ENCODE measurements at regions not wholly inside any gene's neighbourhood (a gene's known extent, or its start where the extent isn't known, plus 50 kb on each side); places are given as distances from the start of the nearest gene placed in this dataset.
"Not testable (repeated sequence)": the region's sequence is repeated elsewhere in the genome, so short reads cannot be mapped to it uniquely, and the experiment has no call there.

DNA sequence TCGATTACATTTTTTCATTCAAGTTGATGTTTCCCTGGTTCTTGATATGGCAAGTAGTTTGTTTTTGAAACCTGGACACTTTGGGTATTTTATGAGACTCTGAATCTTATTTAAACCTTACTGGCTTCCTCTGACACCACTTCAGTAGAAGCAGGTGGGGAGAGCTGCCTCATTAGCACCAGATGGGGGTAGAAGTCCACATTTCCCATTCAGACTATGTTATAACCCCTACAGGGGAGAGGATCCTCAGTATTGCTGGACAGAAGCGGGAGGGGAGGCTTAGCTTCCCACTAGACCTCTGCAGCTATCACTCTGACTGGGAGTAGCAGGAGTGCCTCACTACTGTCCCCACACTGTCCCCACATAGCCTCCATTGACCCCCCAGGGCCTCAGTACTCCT, 145.3 kb upstream of the SLC35G4 start (continued):
- TF ChIP-seq, protein P1, sequence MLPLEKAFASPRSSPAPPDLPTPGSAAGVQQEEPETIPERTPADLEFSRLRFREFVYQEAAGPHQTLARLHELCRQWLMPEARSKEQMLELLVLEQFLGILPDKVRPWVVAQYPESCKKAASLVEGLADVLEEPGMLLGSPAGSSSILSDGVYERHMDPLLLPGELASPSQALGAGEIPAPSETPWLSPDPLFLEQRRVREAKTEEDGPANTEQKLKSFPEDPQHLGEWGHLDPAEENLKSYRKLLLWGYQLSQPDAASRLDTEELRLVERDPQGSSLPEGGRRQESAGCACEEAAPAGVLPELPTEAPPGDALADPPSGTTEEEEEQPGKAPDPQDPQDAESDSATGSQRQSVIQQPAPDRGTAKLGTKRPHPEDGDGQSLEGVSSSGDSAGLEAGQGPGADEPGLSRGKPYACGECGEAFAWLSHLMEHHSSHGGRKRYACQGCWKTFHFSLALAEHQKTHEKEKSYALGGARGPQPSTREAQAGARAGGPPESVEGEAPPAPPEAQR (tag by site-specific recombination; IDR thresholded peaks at IDR 0.05), result no peak
- no peak for TF ChIP-seq ZNF571 (tag by site-specific recombination; IDR thresholded peaks at IDR 0.05)
- TF ChIP-seq TCF7L2 (IDR thresholded peaks at IDR 0.05; ENCODE audit: borderline replicate concordance, low read depth, low read length), result no peak
- TF ChIP-seq ZNF157 (tag by site-specific recombination; IDR thresholded peaks at IDR 0.05), result no peak
- no peak for TF ChIP-seq ZNF596 (tag by site-specific recombination; IDR thresholded peaks at IDR 0.05)
- TF ChIP-seq SCRT2 (tag by site-specific recombination; IDR thresholded peaks at IDR 0.05), result no peak

DNA sequence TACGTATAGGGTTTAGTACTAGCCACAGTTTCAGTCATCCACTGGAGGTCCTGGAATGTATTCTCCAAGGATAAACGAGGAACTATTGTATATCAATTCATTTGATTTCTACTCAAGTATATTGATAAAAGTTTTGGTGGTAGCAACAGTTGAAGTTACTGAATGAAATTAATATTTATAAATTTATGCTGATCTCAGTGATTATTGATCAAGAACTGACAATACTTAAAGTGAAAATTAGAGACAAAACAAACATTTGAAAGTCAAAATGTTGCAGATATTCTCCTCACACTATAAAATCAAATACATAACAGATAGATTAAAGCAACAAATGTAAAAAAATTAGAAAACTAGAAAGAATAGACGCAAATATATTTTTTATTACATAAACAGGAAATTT, 150.9 kb upstream of the SLC35G4 start:
- H3K27ac ChIP-seq (ENCODE audit: extremely low read depth, low read depth, low read length), result no peak overlapping the region
- H3K9me3 ChIP-seq (ENCODE audit: control insufficient read depth, insufficient read depth, low read depth, low read length), result no peaks in the 10 kb centered on the region
- H3K36me3 ChIP-seq (ENCODE audit: control insufficient read depth in 2 of 2, insufficient read depth in 1 of 2, low read length in 2 of 2), result no peaks in the 10 kb centered on the region
- TF ChIP-seq ZFP3 (tag by site-specific recombination; IDR thresholded peaks at IDR 0.05; ENCODE audit: low read depth), result no peak
- no peak for TF ChIP-seq KLF16 (tag by site-specific recombination; IDR thresholded peaks at IDR 0.05)
- no peak for TF ChIP-seq ZNF548 (tag by site-specific recombination; IDR thresholded peaks at IDR 0.05)
- TF ChIP-seq ZNF114 (tag by site-specific recombination; IDR thresholded peaks at IDR 0.05), result no peak
- TF ChIP-seq, protein P2, sequence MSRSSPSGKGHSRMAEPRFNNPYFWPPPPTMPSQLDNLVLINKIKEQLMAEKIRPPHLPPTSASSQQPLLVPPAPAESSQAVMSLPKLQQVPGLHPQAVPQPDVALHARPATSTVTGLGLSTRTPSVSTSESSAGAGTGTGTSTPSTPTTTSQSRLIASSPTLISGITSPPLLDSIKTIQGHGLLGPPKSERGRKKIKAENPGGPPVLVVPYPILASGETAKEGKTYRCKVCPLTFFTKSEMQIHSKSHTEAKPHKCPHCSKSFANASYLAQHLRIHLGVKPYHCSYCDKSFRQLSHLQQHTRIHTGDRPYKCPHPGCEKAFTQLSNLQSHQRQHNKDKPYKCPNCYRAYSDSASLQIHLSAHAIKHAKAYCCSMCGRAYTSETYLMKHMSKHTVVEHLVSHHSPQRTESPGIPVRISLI (tag by site-specific recombination; IDR thresholded peaks at IDR 0.05), result no peak
- TF ChIP-seq ZNF561 (tag by site-specific recombination; IDR thresholded peaks at IDR 0.05; ENCODE audit: borderline replicate concordance), result no peak
- TF ChIP-seq GLI2 (tag by site-specific recombination; IDR thresholded peaks at IDR 0.05; ENCODE audit: borderline replicate concordance, low read depth), result no peak
- no peak for TF ChIP-seq HOXA7 (CRISPR knock-in tag; IDR thresholded peaks at IDR 0.05; ENCODE audit: borderline replicate concordance)
- TF ChIP-seq YY1 (tag by site-specific recombination; IDR thresholded peaks at IDR 0.05), result no peak
- TF ChIP-seq REPIN1 (tag by site-specific recombination; IDR thresholded peaks at IDR 0.05; ENCODE audit: low read depth), result no peak
- no peak for TF ChIP-seq ZNF654 (tag by site-specific recombination; IDR thresholded peaks at IDR 0.05; ENCODE audit: low read depth)
- no peak for TF ChIP-seq ZNF701 (tag by site-specific recombination; IDR thresholded peaks at IDR 0.05)
- TF ChIP-seq, protein P3, sequence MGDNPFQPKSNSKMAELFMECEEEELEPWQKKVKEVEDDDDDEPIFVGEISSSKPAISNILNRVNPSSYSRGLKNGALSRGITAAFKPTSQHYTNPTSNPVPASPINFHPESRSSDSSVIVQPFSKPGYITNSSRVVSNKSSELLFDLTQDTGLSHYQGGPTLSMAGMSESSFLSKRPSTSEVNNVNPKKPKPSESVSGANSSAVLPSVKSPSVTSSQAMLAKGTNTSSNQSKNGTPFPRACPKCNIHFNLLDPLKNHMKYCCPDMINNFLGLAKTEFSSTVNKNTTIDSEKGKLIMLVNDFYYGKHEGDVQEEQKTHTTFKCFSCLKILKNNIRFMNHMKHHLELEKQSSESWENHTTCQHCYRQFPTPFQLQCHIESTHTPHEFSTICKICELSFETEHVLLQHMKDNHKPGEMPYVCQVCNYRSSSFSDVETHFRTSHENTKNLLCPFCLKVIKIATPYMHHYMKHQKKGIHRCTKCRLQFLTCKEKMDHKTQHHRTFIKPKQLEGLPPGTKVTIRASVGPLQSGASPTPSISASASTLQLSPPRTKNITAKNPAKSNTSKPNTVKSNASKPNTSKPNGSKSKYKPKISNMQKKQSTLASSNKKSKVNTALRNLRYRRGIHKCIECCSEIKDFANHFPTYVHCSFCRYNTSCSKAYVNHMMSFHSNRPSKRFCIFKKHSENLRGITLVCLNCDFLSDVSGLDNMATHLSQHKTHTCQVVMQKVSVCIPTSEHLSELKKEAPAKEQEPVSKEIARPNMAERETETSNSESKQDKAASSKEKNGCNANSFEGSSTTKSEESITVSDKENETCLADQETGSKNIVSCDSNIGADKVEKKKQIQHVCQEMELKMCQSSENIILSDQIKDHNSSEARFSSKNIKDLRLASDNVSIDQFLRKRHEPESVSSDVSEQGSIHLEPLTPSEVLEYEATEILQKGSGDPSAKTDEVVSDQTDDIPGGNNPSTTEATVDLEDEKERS (tag by site-specific recombination; IDR thresholded peaks at IDR 0.05), result no peak
- no peak for TF ChIP-seq ZNF302 (tag by site-specific recombination; IDR thresholded peaks at IDR 0.05; ENCODE audit: low read depth)
- TF ChIP-seq OVOL3 (tag by site-specific recombination; IDR thresholded peaks at IDR 0.05), result no peak
- TF ChIP-seq, protein P4, sequence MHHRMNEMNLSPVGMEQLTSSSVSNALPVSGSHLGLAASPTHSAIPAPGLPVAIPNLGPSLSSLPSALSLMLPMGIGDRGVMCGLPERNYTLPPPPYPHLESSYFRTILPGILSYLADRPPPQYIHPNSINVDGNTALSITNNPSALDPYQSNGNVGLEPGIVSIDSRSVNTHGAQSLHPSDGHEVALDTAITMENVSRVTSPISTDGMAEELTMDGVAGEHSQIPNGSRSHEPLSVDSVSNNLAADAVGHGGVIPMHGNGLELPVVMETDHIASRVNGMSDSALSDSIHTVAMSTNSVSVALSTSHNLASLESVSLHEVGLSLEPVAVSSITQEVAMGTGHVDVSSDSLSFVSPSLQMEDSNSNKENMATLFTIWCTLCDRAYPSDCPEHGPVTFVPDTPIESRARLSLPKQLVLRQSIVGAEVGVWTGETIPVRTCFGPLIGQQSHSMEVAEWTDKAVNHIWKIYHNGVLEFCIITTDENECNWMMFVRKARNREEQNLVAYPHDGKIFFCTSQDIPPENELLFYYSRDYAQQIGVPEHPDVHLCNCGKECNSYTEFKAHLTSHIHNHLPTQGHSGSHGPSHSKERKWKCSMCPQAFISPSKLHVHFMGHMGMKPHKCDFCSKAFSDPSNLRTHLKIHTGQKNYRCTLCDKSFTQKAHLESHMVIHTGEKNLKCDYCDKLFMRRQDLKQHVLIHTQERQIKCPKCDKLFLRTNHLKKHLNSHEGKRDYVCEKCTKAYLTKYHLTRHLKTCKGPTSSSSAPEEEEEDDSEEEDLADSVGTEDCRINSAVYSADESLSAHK (tag by site-specific recombination; IDR thresholded peaks at IDR 0.05), result no peak
- no peak for TF ChIP-seq ZNF473 (tag by site-specific recombination; IDR thresholded peaks at IDR 0.05)
- TF ChIP-seq, protein P5, sequence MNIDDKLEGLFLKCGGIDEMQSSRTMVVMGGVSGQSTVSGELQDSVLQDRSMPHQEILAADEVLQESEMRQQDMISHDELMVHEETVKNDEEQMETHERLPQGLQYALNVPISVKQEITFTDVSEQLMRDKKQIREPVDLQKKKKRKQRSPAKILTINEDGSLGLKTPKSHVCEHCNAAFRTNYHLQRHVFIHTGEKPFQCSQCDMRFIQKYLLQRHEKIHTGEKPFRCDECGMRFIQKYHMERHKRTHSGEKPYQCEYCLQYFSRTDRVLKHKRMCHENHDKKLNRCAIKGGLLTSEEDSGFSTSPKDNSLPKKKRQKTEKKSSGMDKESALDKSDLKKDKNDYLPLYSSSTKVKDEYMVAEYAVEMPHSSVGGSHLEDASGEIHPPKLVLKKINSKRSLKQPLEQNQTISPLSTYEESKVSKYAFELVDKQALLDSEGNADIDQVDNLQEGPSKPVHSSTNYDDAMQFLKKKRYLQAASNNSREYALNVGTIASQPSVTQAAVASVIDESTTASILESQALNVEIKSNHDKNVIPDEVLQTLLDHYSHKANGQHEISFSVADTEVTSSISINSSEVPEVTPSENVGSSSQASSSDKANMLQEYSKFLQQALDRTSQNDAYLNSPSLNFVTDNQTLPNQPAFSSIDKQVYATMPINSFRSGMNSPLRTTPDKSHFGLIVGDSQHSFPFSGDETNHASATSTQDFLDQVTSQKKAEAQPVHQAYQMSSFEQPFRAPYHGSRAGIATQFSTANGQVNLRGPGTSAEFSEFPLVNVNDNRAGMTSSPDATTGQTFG (tag by site-specific recombination; IDR thresholded peaks at IDR 0.05; ENCODE audit: borderline replicate concordance), result no peak
- no peaks in the 10 kb centered on the region for H3K4me1 ChIP-seq (ENCODE audit: control insufficient read depth, insufficient read depth, low read length)
- POLR2A ChIA-PET, result no interaction called here
- CTCF ChIA-PET, result no interaction called here
- H3K4me3 ChIP-seq (ENCODE audit: low read depth, low read length), result no peak overlapping the region

DNA sequence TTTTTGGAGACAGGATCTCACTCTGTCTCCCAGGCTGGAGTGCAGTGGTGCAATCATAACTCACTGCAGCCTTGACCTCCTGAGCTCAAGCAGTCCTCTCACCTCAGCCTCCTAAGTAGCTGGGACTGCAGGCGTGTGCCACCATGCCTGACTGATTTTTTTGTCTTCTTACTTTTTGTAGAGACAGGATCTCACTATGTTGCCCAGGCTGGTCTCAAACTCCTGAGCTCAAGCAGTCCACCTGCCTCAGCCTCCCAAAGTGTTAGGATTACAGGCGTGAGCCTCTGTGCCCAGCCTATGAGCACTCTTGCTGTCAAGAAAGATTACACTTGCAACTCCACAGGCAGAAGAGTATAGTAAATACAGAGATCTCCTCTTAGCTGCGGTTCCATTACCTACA, 151.5 kb upstream of the SLC35G4 start:
- H3K27ac ChIP-seq (ENCODE audit: extremely low read depth, low read depth, low read length); POLR2A ChIA-PET; H3K4me1 ChIP-seq (ENCODE audit: control insufficient read depth, insufficient read depth, low read length); CTCF ChIA-PET; H3K36me3 ChIP-seq (ENCODE audit: control insufficient read depth in 2 of 2, insufficient read depth in 1 of 2, low read length in 2 of 2); H3K9me3 ChIP-seq (ENCODE audit: control insufficient read depth, insufficient read depth, low read depth, low read length); H3K4me3 ChIP-seq (ENCODE audit: low read depth, low read length): not testable (repeated sequence)
